ENCODE measurements at regions not wholly inside any gene's neighbourhood (a gene's known extent, or its start where the extent isn't known, plus 50 kb on each side); places are given as distances from the start of the nearest gene placed in this dataset.

DNA sequence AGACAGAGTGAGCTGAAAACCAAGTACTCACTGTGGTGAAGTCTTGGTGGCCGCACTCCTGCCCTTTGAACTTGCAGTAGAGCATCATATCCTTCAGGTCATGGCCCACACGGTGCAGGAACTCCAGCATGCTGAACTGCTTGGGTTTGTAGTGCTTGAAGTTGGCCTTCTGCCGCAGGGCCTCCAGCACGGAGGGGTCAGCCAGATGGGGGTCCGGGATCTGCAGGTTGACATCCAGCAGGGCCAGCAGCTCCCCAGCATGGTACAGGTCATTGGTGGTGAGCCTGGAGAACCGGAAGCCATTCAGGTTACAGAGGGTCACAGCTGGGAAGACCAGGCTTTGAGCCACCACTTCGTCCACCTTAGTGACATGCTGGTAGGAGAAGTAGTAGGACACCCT, 99.1 kb upstream of the CCL2 start:
- TF ChIP-seq POLR2A (IDR thresholded peaks at IDR 0.05) (no peak), EP300 (IDR thresholded peaks at IDR 0.05) (no peak)
- TF ChIP-seq, protein P1, sequence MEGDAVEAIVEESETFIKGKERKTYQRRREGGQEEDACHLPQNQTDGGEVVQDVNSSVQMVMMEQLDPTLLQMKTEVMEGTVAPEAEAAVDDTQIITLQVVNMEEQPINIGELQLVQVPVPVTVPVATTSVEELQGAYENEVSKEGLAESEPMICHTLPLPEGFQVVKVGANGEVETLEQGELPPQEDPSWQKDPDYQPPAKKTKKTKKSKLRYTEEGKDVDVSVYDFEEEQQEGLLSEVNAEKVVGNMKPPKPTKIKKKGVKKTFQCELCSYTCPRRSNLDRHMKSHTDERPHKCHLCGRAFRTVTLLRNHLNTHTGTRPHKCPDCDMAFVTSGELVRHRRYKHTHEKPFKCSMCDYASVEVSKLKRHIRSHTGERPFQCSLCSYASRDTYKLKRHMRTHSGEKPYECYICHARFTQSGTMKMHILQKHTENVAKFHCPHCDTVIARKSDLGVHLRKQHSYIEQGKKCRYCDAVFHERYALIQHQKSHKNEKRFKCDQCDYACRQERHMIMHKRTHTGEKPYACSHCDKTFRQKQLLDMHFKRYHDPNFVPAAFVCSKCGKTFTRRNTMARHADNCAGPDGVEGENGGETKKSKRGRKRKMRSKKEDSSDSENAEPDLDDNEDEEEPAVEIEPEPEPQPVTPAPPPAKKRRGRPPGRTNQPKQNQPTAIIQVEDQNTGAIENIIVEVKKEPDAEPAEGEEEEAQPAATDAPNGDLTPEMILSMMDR (IDR thresholded peaks at IDR 0.05), result no peak

All from gastroesophageal sphincter (tissue), 3 donors.